Transverse colon (tissue), 4 donors: ENCODE measurements at regions not wholly inside any gene's neighbourhood (a gene's known extent, or its start where the extent isn't known, plus 50 kb on each side); places are given as distances from the start of the nearest gene placed in this dataset.

Source experiments
- DNase-seq: peaks from one replicate; pipeline ENCODE4 v3.0.0-alpha.2; 2019
- H3K27ac ChIP-seq, 4 donors: fragments of 200-600 bp; sonication (generic); 2 replicates each; pipeline ENCODE4 v1.5.1; 2016 to 2018; ENCODE audit warnings: inconsistent platforms in 4 of 4
- H3K27me3 ChIP-seq: fragments of 200-600 bp; sonication (generic); 2 replicates; pipeline ENCODE4 v1.5.1; 2017; ENCODE audit warnings: inconsistent platforms
- H3K36me3 ChIP-seq, 4 donors: fragments of 200-600 bp; sonication (generic); 2 replicates each; pipeline ENCODE4 v1.5.1; 2017 to 2019; ENCODE audit warnings: inconsistent platforms in 4 of 4
- H3K4me1 ChIP-seq, 4 donors: fragments of 200-600 bp; sonication (generic); 2 replicates each; pipeline ENCODE4 v1.5.1; 2017 to 2020; ENCODE audit warnings: inconsistent platforms in 4 of 4
- H3K4me3 ChIP-seq, 4 donors: fragments of 200-600 bp; sonication (generic); 1 replicate in 1 of 4; 2 replicates in 3 of 4; pipeline versions ENCODE4 v1.5.1 to v1.6.1; 2017 to 2019; ENCODE audit warnings: inconsistent platforms in 4 of 4
- H3K9me3 ChIP-seq, 2 donors: fragments of 200-600 bp; sonication (generic); 2 replicates each; pipeline ENCODE4 v1.5.1; 2017 to 2019; ENCODE audit warnings: inconsistent platforms in 2 of 2
- CTCF ChIP-seq, 5 experiments: fragments of 200-600 bp in 3 of 5; fragments of 450-650 bp in 2 of 5; sonication (generic) in 3 of 5; IDR thresholded peaks; 1 replicate in 2 of 5; 2 replicates in 3 of 5; pipeline ENCODE4 v1.5.1; 2016 to 2017; ENCODE audit warnings: antibody characterized with exemption in 5 of 5, inconsistent platforms in 3 of 5, mild to moderate bottlenecking in 2 of 5, moderate library complexity in 1 of 5
- EP300 ChIP-seq: sonication (generic); formaldehyde crosslinking; IDR thresholded peaks from one replicate; pipeline ENCODE4 v1.6.1; 2017; ENCODE audit warnings: antibody characterized with exemption, low read depth
- POLR2A ChIP-seq: fragments of 450-650 bp; IDR thresholded peaks from one replicate; pipeline ENCODE4 v1.6.1; 2016; ENCODE audit warnings: antibody characterized with exemption, mild to moderate bottlenecking, moderate library complexity
- POLR2AphosphoS5 ChIP-seq, 3 donors: sonication (generic); formaldehyde crosslinking; IDR thresholded peaks; one replicate each; pipeline ENCODE4 v1.6.1; 2016; ENCODE audit warnings: antibody characterized with exemption in 3 of 3
- WGBS, 2 donors: methylation state at CpG; one replicate each; pipeline ENCODE4 v1.1.5; 2018; ENCODE audit warnings: low coverage in 1 of 2; 5-methylcytosine and 5-hydroxymethylcytosine counted together
- in situ Hi-C, 4 donors: fragments of 200-750 bp; cut with MboI; loops; one replicate each; pipeline versions ENCODE4 v1.15.0 to v1.15.1; 2017; ENCODE audit warnings: low sequenced_read_pairs in 3 of 4, low pct_ligation_motif_present in 1 of 4, low pct_unique_long_range_greater_than_20kb in 1 of 4
- intact Hi-C: fragments of 100-400 bp; cut with DNase I; formaldehyde crosslinking; loops from one replicate; pipeline ENCODE4 v1.15.1; 2023; ENCODE audit warnings: low total_unique reads

GRCh38 chr2:191489177-191489576 lies 188.8 kb upstream of the NABP1 start:
- Histone ChIP-seq H3K27ac (no peak overlapping the region), H3K4me1 (peaks cover 0 to 9% (median 0%) of the 10 kb centered on the region in 4 donors), H3K27me3 (no peaks in the 10 kb centered on the region), H3K9me3 (no peaks in the 10 kb centered on the region), H3K36me3 (no peaks in the 10 kb centered on the region), H3K4me3 (no peak overlapping the region)
- intact Hi-C loops: no loop called here
- TF ChIP-seq EP300: no peak
- no peak for TF ChIP-seq POLR2A
- TF ChIP-seq CTCF (IDR thresholded peaks at IDR 0.05): no peak
- no peak for TF ChIP-seq POLR2AphosphoS5 (IDR thresholded peaks at IDR 0.05)
- in situ Hi-C loops: loop anchor here in 1 of 4 donors (25.0 kb wide), 1 partner anchor 427 kb away; no protein-coding TSS in a partner anchor
- 79 to 100% methylated on average over 1 to 2 of the region's 2 CpGs for WGBS, 2 donors
- DNase-seq: no peak

- Histone ChIP-seq H3K4me1 (peaks cover 0 to 4% (median 1%) of the 10 kb centered on the region in 4 donors), H3K9me3 (no peaks in the 10 kb centered on the region), H3K27ac (no peak overlapping the region), H3K4me3 (no peak overlapping the region), H3K27me3 (no peaks in the 10 kb centered on the region), H3K36me3 (no peaks in the 10 kb centered on the region)
- intact Hi-C loops (no loop called here), in situ Hi-C loops (loop anchor here in 1 of 4 donors (10.0 to 25.0 kb wide), 2 partner anchors 332 to 435 kb away; no protein-coding TSS in a partner anchor)
- 60 to 97% methylated on average over 1 to 2 of the region's 2 CpGs for WGBS, 2 donors
- TF ChIP-seq POLR2AphosphoS5 (IDR thresholded peaks at IDR 0.05): no peak
- TF ChIP-seq POLR2A: no peak
- TF ChIP-seq CTCF (IDR thresholded peaks at IDR 0.05): no peak
- no peak for TF ChIP-seq EP300
- DNase-seq: no peak
These were observed 181.1 kb upstream of the NABP1 start for GRCh38 chr2:191496838-191497237.

DNA sequence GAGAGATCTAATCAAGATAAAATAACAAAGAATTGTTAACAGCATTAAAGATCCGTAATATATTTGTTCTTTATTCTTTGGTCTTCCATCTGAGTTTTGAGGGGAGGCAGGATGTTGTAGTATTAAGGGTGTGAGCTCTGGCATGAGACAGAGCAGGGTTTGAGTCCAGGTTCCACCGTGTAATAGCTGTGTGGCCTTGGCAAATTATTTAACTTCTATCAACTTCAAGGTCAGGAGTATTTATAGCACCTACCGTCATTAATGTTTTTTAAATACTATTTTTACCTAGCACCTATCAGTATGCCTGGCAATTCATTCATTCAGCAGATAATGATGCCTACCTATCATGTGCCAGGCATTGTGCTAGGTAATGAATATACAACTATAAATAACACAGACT lies 180.1 kb upstream of the NABP1 start:
- Histone ChIP-seq H3K36me3 (no peaks in the 10 kb centered on the region), H3K4me1 (peaks cover 0 to 4% (median 1%) of the 10 kb centered on the region in 4 donors), H3K4me3 (no peak overlapping the region), H3K9me3 (no peaks in the 10 kb centered on the region), H3K27me3 (no peaks in the 10 kb centered on the region), H3K27ac (no peak overlapping the region)
- intact Hi-C loops: no loop called here
- no peak for DNase-seq
- in situ Hi-C loops: loop anchor here in 1 of 4 donors (10.0 to 25.0 kb wide), 2 partner anchors 333 to 436 kb away; no protein-coding TSS in a partner anchor
- TF ChIP-seq CTCF (IDR thresholded peaks at IDR 0.05) (no peak), EP300 (no peak), POLR2A (no peak), POLR2AphosphoS5 (IDR thresholded peaks at IDR 0.05) (no peak)
- WGBS, 2 donors: 72 to 81% methylated on average over 3 of the region's 3 CpGs

DNA sequence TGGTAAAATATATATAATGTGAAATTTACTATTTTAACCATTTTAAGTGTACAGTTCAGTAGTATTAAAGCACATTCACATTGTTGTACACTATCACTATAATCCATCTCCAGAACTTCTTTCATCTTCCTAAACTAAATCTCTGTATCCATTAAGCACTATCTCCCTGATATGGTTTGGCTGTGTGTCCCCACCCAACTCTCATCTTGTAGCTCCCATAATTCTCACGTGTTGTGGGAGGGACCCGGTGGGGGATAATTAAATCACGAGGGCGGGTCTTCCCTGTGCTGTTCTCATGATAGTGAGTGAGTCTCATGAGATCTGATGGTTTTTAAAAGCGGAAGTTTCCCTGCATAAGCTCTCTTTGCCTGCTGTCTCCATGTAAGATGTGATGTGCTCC lies 178.9 kb upstream of the NABP1 start:
- H3K4me3 ChIP-seq: no peak overlapping the region
- intact Hi-C loops (no loop called here), in situ Hi-C loops (loop anchor here in 1 of 4 donors (10.0 to 25.0 kb wide), 2 partner anchors 334 to 437 kb away; no protein-coding TSS in a partner anchor)
- H3K36me3 ChIP-seq: no peaks in the 10 kb centered on the region
- WGBS, 2 donors: 72 to 87% methylated on average over 4 to 5 of the region's 5 CpGs
- no peak overlapping the region for H3K27ac ChIP-seq
- no peaks in the 10 kb centered on the region for H3K27me3 ChIP-seq
- no peak for TF ChIP-seq POLR2A
- TF ChIP-seq POLR2AphosphoS5 (IDR thresholded peaks at IDR 0.05): no peak
- no peak for TF ChIP-seq CTCF (IDR thresholded peaks at IDR 0.05)
- TF ChIP-seq EP300: no peak
- peaks cover 0 to 4% (median 1%) of the 10 kb centered on the region in 4 donors for H3K4me1 ChIP-seq
- no peak for DNase-seq
- H3K9me3 ChIP-seq: no peaks in the 10 kb centered on the region
